HG03439 (cell line): ENCODE measurements at regions not wholly inside any gene's neighbourhood (a gene's known extent, or its start where the extent isn't known, plus 50 kb on each side); places are given as distances from the start of the nearest gene placed in this dataset.

Experiments
- ATAC-seq: cut with Tn5 transposase; IDR thresholded peaks from one replicate; pipeline ENCODE4 v1.9.1; 2021; ENCODE audit warnings: mild to moderate bottlenecking, moderate library complexity; ENCODE audit not compliant: unreplicated experiment

GRCh38 chr14:86683561-86683960, 1153.6 kb downstream of the FLRT2 start:
- ATAC-seq = no peak

GRCh38 chr14:86675059-86675458, 1145.1 kb downstream of the FLRT2 start:
- ATAC-seq = no peak

- no peak for ATAC-seq
Measured at GRCh38 chr14:86673523-86673969, 1143.6 kb downstream of the FLRT2 start.

GRCh38 chr14:86672080-86672479, 1142.1 kb downstream of the FLRT2 start:
- no peak for ATAC-seq

- no peak for ATAC-seq
Measured at GRCh38 chr14:86665975-86666374, 1136.0 kb downstream of the FLRT2 start.

- no peak for ATAC-seq
Measured at GRCh38 chr14:86662334-86662733, 1132.4 kb downstream of the FLRT2 start.

- ATAC-seq = no peak
Measured at GRCh38 chr14:86654558-86655184, 1124.7 kb downstream of the FLRT2 start.

- no peak for ATAC-seq
Measured at GRCh38 chr14:86652526-86652925, 1122.6 kb downstream of the FLRT2 start.

GRCh38 chr14:86646696-86647690, 1117.0 kb downstream of the FLRT2 start:
- no peak for ATAC-seq

- ATAC-seq = no peak
Measured at GRCh38 chr14:86646125-86646524, 1116.2 kb downstream of the FLRT2 start.

GRCh38 chr14:86641310-86641709, 1111.4 kb downstream of the FLRT2 start:
- ATAC-seq = no peak

- ATAC-seq = no peak
Measured at GRCh38 chr14:86640288-86640687, 1110.3 kb downstream of the FLRT2 start.

GRCh38 chr14:86639666-86640065, 1109.7 kb downstream of the FLRT2 start:
- ATAC-seq = no peak

GRCh38 chr14:86639146-86639545, 1109.2 kb downstream of the FLRT2 start:
- ATAC-seq = no peak

GRCh38 chr14:86627080-86627479, 1097.1 kb downstream of the FLRT2 start:
- ATAC-seq = no peak

- no peak for ATAC-seq
Measured at GRCh38 chr14:86626530-86626929, 1096.6 kb downstream of the FLRT2 start.

GRCh38 chr14:86625637-86626036, 1095.7 kb downstream of the FLRT2 start:
- ATAC-seq = no peak

- ATAC-seq = no peak
Measured at GRCh38 chr14:86619726-86620125, 1089.8 kb downstream of the FLRT2 start.

- ATAC-seq = no peak
Measured at GRCh38 chr14:86613786-86614185, 1083.8 kb downstream of the FLRT2 start.

- ATAC-seq = no peak
Measured at GRCh38 chr14:86613126-86613525, 1083.2 kb downstream of the FLRT2 start.

- ATAC-seq = no peak
Measured at GRCh38 chr14:86604561-86604960, 1074.6 kb downstream of the FLRT2 start.

GRCh38 chr14:86602263-86602662, 1072.3 kb downstream of the FLRT2 start:
- no peak for ATAC-seq
